HG03103 (cell line): ENCODE measurements at regions not wholly inside any gene's neighbourhood (a gene's known extent, or its start where the extent isn't known, plus 50 kb on each side); places are given as distances from the start of the nearest gene placed in this dataset.

Source experiments
- ATAC-seq: cut with Tn5 transposase; IDR thresholded peaks from one replicate; pipeline ENCODE4 v1.9.1; 2021; ENCODE audit warnings: low read depth; ENCODE audit not compliant: unreplicated experiment

- ATAC-seq, result no peak
Observed at GRCh38 chr7:124692425-124692824, 73.2 kb downstream of the GPR37 start.

- no peak for ATAC-seq
Observed at GRCh38 chr7:124690840-124691239, 74.8 kb downstream of the GPR37 start.

DNA sequence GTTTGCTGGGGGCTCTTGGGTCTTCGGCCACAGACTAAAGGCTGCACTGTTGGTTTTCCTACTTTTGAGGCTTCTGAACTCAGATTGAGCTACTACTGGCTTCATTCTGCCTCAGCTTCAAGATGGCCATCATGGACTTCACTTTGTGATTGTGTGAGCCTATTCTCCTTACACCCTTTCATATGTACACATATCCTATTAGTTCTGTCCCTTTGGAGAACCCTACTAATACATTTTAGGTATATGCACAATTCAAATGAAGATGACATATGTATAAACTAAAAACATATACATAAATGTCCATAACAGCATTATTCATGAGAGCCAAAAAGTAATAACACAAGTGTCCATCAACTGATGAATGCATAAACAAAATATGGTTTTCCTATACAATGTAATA lies 75.7 kb downstream of the GPR37 start:
- no peak for ATAC-seq

- ATAC-seq, result no peak
Observed at GRCh38 chr7:124689523-124689922, 76.1 kb downstream of the GPR37 start.

GRCh38 chr7:124688991-124689390 lies 76.6 kb downstream of the GPR37 start:
- ATAC-seq, result no peak

DNA sequence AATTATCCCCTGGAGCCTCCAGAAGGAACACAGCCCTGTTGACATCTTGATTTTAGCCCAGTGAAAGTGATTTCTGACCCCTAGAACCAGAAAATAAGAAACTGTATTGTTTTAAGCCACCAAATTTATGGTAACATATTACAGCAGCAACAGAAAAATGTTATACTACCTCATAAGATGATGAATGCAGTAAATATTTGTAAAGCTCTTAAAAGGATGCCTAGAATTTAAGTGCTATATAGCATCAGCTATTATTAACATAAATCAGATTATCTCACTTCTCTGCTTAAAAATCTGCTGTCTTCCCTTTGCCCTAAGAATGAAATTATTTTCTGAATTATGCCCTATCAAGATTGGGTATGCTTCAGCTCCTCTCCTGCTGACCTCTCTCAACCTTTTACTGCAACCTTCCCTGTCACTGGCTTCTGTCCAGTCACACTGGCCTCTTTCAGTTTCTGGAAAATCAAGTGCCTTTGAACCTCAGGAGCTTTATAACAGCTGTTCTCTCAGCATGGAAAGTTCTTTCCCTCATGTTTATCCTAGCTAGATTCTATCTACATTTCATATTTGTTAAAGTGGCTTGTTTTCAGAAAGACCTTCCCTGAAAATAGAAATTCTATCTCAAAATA lies 78.9 kb downstream of the GPR37 start:
- ATAC-seq, result no peak

GRCh38 chr7:124681946-124682345 lies 83.6 kb downstream of the GPR37 start:
- ATAC-seq, result no peak

GRCh38 chr7:124680304-124680703 lies 85.3 kb downstream of the GPR37 start:
- ATAC-seq, result no peak

GRCh38 chr7:124679586-124680225 lies 85.9 kb downstream of the GPR37 start:
- no peak for ATAC-seq

DNA sequence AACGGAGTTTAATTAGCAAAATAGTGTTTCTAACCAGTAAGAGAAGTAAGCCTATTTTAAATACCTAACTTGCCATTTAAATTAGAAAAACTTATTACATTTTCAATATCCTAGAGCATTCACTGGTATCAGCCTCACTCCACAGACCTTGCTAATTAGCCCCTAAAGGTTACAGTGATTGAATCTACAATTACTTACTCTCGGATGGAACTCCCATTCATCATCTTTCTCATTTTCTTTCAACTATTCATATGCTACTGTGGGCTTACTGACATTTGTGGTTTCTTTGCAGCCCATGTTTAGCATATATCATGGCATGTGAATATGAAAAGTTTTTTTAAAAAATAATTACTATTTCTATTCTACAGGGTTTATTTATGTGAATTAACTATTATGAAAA lies 86.4 kb downstream of the GPR37 start:
- no peak for ATAC-seq

GRCh38 chr7:124674451-124674850 lies 91.1 kb downstream of the GPR37 start:
- ATAC-seq, result no peak

GRCh38 chr7:124672011-124672410 lies 93.6 kb downstream of the GPR37 start:
- ATAC-seq, result no peak

DNA sequence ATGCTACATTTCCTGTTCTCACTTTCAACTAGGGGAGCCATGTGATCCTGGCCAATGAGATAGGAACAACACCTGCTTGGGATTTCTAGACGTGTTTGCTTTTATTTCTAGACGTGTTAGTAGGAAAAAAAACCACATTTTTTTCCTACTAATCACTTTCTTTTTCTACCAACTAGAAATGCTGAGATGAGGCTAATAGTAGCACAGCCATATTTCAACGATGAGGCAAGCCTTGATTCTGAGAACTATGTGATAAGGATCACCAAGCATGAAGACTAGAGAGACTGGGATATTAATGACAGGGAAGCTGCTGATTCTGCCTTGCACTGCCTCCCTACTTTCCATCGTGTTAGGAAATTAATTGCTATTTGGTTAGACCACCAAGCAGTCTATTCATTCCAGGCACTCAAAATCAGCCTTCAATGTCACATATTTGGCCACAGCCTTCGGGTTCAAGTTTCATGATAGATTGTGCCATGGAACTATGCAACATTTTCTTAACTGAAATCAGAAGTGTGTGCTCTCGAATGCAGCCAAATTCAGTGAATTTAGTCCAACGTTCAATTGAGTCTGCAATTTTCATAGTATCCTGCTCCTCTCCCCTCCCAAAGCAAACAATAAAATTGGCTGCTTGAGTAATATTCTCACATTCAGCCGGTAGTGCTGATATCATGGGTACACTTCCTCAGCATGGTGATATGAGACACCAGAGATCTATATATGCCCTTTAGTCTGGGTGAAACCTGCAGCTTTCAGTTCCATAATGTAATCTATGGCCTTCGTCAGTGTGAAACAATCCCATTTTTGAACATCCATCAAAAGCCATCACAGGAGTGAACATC lies 98.1 kb downstream of the GPR37 start:
- no peak for ATAC-seq

- ATAC-seq, result no peak
Observed at GRCh38 chr7:124662937-124663336, 102.7 kb downstream of the GPR37 start.

- no peak for ATAC-seq
Observed at GRCh38 chr7:124662372-124662771, 103.2 kb downstream of the GPR37 start.

DNA sequence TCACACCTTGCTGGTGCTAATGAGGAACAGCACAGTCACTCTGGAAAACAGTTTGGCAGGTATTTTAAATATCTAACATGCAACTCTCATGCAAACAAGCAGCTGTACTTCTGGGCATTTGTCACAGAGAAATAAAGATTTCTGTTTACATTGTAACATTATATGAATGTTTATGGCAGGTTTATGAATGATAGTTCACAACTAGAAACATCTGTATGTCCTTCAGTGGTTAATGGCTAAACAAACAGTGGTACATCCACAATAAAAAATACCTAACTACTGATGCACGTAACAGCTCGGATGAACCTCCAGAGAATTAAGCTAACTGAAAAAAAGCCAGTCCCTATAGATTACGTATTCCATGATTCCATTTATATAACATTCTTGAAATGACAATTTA lies 109.6 kb downstream of the GPR37 start:
- no peak for ATAC-seq

DNA sequence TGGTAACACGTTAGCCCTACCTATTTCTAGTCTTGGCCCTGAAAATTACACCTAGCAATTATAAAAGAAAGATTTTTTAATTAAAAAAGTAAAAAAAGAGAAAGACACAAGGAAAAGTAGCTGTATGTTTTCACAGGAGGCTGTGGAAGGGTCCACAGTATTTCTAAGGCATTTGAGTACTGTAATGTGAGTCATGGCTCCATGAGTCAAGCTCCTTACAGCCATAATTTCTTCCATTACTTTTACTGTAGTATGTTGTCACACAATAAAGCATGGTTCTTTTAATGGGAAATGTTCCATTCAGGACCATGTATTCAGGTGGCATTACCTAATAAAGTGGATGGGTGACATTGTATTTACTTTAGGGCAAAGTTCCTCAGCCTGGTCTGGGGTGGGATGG lies 113.4 kb downstream of the GPR37 start:
- ATAC-seq, result no peak

- ATAC-seq, result no peak
Observed at GRCh38 chr7:124651136-124651535, 114.5 kb downstream of the GPR37 start.

DNA sequence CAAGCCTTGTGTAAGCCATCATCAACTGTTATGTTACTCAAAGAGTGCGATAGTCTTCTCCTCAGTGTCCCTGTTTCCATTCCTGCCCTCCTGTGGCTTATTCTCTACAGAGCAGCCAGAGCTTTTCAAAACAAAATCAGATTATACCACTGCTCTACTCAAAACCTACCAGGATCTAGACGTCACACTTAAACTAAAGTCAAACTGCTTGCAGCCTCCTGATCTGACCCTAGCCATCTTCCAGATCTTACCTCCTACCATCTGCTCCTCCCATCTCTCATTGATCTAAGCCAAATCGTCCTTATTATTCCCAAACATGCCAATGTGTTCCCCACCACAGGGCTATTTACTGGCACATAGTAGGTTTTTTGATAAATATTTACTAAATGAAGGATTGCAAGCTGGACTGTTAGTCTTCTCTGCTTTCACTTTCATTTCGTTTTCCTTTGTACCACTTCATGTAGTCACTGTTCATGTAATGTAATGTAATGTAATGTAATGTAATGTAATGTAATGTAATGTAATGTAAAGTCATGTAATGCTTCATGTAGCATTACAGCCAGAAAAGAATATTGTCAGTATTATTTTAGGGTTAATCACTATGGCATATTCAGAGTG lies 116.1 kb downstream of the GPR37 start:
- no peak for ATAC-seq

- no peak for ATAC-seq
Observed at GRCh38 chr7:124647630-124648306, 117.8 kb downstream of the GPR37 start.

GRCh38 chr7:124645704-124646103 lies 119.9 kb downstream of the GPR37 start:
- ATAC-seq, result no peak
